ENCODE measurements at regions not wholly inside any gene's neighbourhood (a gene's known extent, or its start where the extent isn't known, plus 50 kb on each side); places are given as distances from the start of the nearest gene placed in this dataset.

GRCh38 chr22:27378311-27378800 is 423.2 kb downstream of the MN1 start:
- DNase-seq, result no peak

GRCh38 chr22:27378995-27379394 is 422.6 kb downstream of the MN1 start:
- no peak for DNase-seq

GRCh38 chr22:27380855-27381254 is 420.7 kb downstream of the MN1 start:
- DNase-seq, result no peak

- no peak for DNase-seq
Measured at GRCh38 chr22:27381552-27381951, 420.0 kb downstream of the MN1 start.

- DNase-seq, result no peak
Measured at GRCh38 chr22:27381960-27382742, 419.4 kb downstream of the MN1 start.

- DNase-seq, result no peak
Measured at GRCh38 chr22:27382947-27383346, 418.6 kb downstream of the MN1 start.

GRCh38 chr22:27383896-27384295 is 417.7 kb downstream of the MN1 start:
- DNase-seq, result no peak

- DNase-seq, result no peak
Measured at GRCh38 chr22:27385261-27385998, 416.1 kb downstream of the MN1 start.

GRCh38 chr22:27386186-27386585 is 415.4 kb downstream of the MN1 start:
- DNase-seq, result no peak

- no peak for DNase-seq
Measured at GRCh38 chr22:27387561-27387960, 414.0 kb downstream of the MN1 start.

- no peak for DNase-seq
Measured at GRCh38 chr22:27388090-27388600, 413.4 kb downstream of the MN1 start.

- DNase-seq, result no peak
Measured at GRCh38 chr22:27389727-27390075, 411.9 kb downstream of the MN1 start.

GRCh38 chr22:27391092-27391770 is 410.3 kb downstream of the MN1 start:
- no peak for DNase-seq

- no peak for DNase-seq
Measured at GRCh38 chr22:27393371-27393770, 408.2 kb downstream of the MN1 start.

- no peak for DNase-seq
Measured at GRCh38 chr22:27394806-27395404, 406.7 kb downstream of the MN1 start.

- no peak for DNase-seq
Measured at GRCh38 chr22:27397036-27397953, 404.3 kb downstream of the MN1 start.

GRCh38 chr22:27397954-27398342 is 403.6 kb downstream of the MN1 start:
- DNase-seq, result no peak

- no peak for DNase-seq
Measured at GRCh38 chr22:27399161-27399560, 402.4 kb downstream of the MN1 start.

GRCh38 chr22:27400811-27401210 is 400.7 kb downstream of the MN1 start:
- DNase-seq, result no peak

- DNase-seq, result no peak
Measured at GRCh38 chr22:27401321-27401720, 400.2 kb downstream of the MN1 start.

GRCh38 chr22:27404441-27404840 is 397.1 kb downstream of the MN1 start:
- no peak for DNase-seq
